H1 (cell line): ENCODE measurements at regions not wholly inside any gene's neighbourhood (a gene's known extent, or its start where the extent isn't known, plus 50 kb on each side); places are given as distances from the start of the nearest gene placed in this dataset.

Experiments used
- KDM1A ChIP-seq: fragments of 200-600, 300-600 bp; sonication (generic); IDR thresholded peaks from 2 replicates; pipeline ENCODE4 v1.7.1; 2016; ENCODE audit warnings: mild to moderate bottlenecking, low read length, borderline replicate concordance
- TEAD4 ChIP-seq: IDR thresholded peaks from 2 replicates; pipeline ENCODE4 v1.6.1; 2012; ENCODE audit warnings: low read depth, low read length, inconsistent platforms, mixed read lengths

DNA sequence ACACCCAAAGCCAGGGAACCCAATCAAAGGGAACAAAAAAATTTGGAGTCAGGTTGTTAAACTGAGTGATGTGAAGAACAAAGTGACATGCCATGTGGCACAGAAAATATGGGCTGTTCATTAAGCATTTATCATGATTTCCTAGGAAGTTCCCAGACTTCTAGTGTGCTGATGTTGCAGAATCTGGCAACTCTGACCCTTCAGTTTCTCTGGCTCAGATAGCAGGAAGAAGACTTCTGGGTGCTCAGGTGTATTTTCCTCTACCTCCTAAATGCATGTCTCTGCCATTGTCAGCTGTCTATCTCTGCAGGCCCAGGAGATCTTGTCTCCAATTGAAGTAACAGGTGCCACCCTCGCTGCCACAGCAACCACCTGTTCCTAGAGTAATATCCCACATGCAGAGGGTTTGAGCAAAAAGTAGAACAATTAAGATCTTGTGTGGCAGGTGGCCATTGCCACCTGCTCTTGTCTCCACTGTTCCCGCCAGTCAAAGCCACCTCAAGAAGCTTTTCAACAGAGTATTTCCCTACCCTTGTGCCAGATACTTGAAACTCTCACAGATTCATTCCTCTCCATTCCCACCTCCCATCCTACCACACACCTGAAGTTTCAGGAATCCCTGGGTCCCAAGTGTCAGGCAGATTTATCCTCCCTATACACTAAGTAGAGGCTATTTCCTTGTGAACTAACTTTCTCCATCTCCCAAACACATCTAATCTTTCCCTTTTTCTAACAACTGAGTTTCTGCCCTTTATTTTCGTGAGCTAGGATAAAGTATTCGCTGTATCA is 533.7 kb upstream of the CHAC2 start:
- TF ChIP-seq KDM1A: no peak
- no peak for TF ChIP-seq TEAD4
